ENCODE measurements at regions not wholly inside any gene's neighbourhood (a gene's known extent, or its start where the extent isn't known, plus 50 kb on each side); places are given as distances from the start of the nearest gene placed in this dataset.
A peak's percentile ranks its signal among the peaks of the same experiment; 100 is the strongest.
"Not testable (repeated sequence)": the region's sequence is repeated elsewhere in the genome, so short reads cannot be mapped to it uniquely, and the experiment has no call there.

DNA sequence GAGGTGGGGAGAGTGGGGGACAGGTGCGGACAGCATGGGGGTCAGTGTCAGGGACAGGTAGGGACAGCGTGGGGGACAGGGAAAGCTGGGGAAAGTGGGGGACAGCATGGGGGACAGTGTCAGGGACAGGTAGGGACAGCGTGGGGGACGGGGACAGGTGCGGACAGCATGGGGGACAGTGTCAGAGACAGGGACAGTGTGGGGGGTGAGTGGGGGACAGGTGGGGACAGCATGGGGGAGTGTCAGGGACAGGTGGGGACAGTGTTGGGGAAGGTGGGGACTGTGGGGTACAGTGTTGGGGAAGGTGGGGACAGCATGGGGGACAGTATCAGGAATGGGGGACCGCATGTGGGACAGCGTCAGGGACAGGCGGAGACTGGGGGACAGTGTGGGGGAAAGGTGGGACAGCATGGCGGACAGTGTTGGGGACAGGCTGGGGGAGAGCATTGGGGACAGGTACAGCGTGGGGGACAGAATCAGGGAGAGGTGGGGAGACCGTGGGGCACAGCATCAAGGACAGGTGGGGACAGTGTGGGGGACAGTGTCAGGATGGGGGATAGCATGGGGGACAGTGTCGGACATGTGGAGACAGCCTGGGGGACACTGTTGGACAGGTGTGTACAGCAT lies 96.1 kb downstream of the TMEM121 start:
- ATAC-seq: no peak
- TF ChIP-seq, protein P1, sequence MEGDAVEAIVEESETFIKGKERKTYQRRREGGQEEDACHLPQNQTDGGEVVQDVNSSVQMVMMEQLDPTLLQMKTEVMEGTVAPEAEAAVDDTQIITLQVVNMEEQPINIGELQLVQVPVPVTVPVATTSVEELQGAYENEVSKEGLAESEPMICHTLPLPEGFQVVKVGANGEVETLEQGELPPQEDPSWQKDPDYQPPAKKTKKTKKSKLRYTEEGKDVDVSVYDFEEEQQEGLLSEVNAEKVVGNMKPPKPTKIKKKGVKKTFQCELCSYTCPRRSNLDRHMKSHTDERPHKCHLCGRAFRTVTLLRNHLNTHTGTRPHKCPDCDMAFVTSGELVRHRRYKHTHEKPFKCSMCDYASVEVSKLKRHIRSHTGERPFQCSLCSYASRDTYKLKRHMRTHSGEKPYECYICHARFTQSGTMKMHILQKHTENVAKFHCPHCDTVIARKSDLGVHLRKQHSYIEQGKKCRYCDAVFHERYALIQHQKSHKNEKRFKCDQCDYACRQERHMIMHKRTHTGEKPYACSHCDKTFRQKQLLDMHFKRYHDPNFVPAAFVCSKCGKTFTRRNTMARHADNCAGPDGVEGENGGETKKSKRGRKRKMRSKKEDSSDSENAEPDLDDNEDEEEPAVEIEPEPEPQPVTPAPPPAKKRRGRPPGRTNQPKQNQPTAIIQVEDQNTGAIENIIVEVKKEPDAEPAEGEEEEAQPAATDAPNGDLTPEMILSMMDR (IDR thresholded peaks at IDR 0.05): no peak
- intact Hi-C loops (cut with DNase I): no loop called here
- Histone ChIP-seq H3K27ac (no peak overlapping the region), H3K4me3 (no peak overlapping the region), H3K4me1 (no peaks in the 10 kb centered on the region), H3K27me3 (no peaks in the 10 kb centered on the region), H3K9me3 (no peaks in the 10 kb centered on the region), H3K36me3 (no peaks in the 10 kb centered on the region)
- DNase-seq: peak in 1 of 4 donors; percentile 68

DNA sequence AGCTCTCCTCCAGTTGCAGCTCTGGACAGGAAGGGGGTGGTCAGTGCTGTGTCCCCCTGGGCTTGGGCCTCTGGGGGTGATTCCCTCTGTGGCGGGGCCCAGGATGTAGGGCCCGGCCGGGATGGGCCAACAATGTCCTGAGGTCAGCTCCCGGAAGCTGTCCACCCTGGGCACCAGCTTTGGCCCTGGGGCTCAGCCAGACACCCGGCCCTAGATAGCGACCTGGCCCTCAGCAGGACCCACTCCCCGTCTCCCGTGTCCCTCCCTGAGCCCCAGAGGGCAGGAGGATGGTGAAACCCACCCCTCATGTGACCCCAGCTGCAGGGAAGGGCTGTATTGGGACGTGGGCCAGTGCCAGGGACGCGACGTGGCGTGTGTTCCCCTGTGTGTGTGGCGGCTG lies 96.8 kb downstream of the TMEM121 start:
- H3K4me3 ChIP-seq; H3K9me3 ChIP-seq; H3K4me1 ChIP-seq; ATAC-seq; H3K27ac ChIP-seq; intact Hi-C loops (cut with DNase I); H3K27me3 ChIP-seq; H3K36me3 ChIP-seq: not testable (repeated sequence)
- DNase-seq: peak in 1 of 4 donors; percentile 84

DNA sequence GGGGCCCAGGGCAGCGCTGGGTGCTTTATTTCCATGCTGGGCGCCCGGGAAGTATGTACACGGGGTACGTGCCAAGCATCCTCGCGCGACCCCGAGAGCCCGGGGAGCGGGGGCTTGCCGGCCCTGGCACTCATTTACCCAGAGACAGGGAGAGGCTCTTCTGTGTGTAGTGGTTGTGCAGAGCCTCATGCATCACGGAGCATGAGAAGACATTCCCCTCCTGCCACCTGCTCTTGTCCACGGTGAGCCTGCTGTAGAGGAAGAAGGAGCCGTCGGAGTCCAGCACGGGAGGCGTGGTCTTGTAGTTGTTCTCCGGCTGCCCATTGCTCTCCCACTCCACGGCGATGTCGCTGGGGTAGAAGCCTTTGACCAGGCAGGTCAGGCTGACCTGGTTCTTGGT lies 98.0 kb downstream of the TMEM121 start:
- H3K4me3 ChIP-seq; intact Hi-C loops (cut with DNase I); H3K4me1 ChIP-seq; H3K9me3 ChIP-seq; H3K27ac ChIP-seq; H3K36me3 ChIP-seq; ATAC-seq; H3K27me3 ChIP-seq: not testable (repeated sequence)
- peak in 1 of 4 donors; percentile 65 for DNase-seq

DNA sequence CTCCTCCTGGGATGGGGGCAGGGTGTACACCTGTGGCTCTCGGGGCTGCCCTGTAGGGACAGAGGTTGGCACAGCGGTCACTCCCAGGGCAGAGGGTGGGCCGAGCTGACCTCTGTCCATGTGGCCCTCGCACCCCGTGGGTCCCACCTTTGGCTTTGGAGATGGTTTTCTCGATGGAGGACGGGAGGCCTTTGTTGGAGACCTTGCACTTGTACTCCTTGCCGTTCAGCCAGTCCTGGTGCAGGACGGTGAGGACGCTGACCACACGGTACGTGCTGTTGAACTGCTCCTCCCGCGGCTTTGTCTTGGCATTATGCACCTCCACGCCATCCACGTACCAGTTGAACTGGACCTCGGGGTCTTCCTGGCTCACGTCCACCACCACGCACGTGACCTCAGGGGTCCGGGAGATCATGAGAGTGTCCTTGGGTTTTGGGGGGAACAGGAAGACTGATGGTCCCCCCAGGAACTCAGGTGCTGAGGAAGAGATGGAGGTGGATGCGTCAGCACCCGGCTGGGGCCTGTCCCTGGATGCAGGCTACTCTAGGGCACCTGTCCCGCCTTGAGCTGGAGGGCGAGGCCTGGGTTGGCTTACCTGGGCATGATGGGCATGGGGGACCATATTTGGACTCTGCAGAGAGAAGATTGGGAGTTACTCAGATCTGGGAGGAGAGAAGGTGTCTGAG lies 98.5 kb downstream of the TMEM121 start:
- intact Hi-C loops (cut with DNase I); H3K4me1 ChIP-seq; H3K36me3 ChIP-seq; H3K9me3 ChIP-seq; H3K27ac ChIP-seq; H3K27me3 ChIP-seq; ATAC-seq; H3K4me3 ChIP-seq: not testable (repeated sequence)
- peak in 1 of 4 donors; percentile 78 for DNase-seq

DNA sequence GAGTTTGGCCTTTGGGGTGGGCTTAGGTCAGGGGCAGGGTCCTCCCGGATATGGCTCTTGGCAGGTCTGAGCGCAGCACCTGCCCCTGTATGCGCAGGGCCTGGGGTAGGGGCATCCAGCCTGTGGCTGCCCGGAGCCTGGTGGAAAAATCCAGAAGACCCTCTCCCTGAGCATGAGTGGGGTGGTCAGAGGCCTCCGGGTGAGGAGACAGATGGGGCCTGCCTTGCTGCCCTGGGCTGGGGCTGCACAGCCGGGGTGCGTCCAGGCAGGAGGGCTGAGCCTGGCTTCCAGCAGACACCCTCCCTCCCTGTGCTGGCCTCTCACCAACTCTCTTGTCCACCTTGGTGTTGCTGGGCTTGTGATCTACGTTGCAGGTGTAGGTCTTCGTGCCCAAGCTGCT lies 99.1 kb downstream of the TMEM121 start:
- H3K9me3 ChIP-seq; H3K4me1 ChIP-seq; ATAC-seq; intact Hi-C loops (cut with DNase I); H3K36me3 ChIP-seq; H3K4me3 ChIP-seq; H3K27me3 ChIP-seq; H3K27ac ChIP-seq: not testable (repeated sequence)
- peak in 1 of 4 donors; percentile 71 for DNase-seq

DNA sequence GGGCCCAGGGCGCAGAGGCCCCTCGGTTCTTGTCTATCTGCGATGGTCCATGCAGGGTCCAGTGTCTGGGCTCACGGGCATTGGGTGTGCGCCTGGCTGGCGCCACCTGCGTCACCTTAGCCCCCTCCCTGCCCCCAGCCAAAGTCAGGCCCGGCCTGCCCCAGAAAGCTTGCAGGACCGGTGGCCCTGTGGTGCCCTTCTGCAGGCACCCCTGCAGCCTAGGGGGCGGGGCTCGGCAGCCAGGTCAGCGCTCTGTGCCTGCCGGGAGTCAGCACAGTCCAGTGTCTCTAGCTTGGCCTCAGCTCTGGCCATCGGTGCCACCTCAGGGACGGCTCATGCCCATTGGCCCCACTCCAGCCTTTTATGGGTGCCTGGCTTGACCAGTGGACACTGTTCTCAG lies 99.7 kb downstream of the TMEM121 start:
- H3K27me3 ChIP-seq; H3K9me3 ChIP-seq; H3K36me3 ChIP-seq; intact Hi-C loops (cut with DNase I); H3K4me1 ChIP-seq; H3K27ac ChIP-seq; H3K4me3 ChIP-seq; ATAC-seq: not testable (repeated sequence)
- peak in 1 of 4 donors; percentile 71 for DNase-seq

DNA sequence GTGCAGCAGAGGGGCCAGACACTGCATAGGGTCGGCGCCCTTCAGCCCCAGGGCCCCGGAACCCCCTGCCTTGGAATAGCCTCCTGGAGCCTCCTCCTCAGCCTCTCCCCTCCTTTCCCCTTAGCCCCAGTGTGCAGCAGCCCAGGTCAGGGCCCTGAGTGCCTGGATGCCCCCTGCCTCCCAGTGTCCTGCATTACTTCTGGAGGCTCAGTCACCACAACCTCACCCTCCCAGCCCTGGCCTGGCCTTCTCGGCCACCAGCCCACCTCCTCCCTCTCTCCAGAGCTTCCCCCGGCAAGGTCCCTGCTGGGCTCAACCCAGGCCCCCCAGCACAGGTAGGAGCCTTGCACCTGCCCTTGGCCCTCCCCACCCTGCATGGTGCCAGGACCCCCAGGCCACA lies 100.3 kb downstream of the TMEM121 start:
- H3K27ac ChIP-seq; intact Hi-C loops (cut with DNase I); ATAC-seq; H3K36me3 ChIP-seq; H3K4me1 ChIP-seq; H3K4me3 ChIP-seq; DNase-seq; H3K9me3 ChIP-seq; H3K27me3 ChIP-seq: not testable (repeated sequence)

DNA sequence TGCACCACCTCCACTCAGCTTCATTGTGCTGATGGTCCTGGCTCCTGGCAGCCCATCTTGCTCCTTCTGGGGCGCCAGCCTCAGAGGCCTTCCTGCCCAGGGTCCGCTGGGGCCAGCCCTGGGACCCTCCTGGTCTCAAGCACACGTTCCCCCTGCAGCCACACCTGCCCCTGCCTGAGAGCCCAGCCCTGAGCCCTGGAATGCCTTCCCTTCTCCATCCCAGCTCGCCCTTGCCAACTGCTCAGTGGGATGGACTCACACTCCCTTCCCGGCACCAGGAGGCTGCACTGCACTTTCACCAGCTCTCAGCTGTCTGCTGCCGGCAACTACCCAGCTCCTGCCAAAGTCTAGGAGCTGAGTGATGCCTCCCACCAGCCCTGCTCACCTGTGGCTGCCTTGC lies 100.9 kb downstream of the TMEM121 start:
- H3K4me3 ChIP-seq; H3K27me3 ChIP-seq; H3K36me3 ChIP-seq; intact Hi-C loops (cut with DNase I); H3K4me1 ChIP-seq; H3K27ac ChIP-seq; H3K9me3 ChIP-seq; ATAC-seq: not testable (repeated sequence)
- peak in 1 of 4 donors; percentile 58 for DNase-seq

DNA sequence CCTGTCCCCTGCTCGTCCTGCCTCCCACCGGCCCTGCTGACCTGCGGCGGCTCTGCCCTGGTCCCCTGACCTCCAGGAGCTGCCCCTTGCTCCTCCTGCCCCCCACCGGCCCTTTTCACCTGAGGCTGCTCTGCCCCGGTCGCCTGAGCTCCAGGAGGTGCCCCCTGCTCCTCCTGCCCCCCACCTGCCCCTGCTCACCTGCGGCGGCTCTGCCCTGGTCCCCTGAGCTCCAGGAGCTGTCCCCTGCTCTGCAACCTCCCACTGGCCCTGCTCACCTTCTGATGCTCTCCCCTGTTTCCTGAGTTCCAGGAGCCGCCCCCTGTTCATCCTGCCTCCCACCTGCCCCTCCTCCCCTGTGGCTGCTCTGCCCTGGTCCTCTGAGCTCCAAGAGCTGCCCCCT lies 101.3 kb downstream of the TMEM121 start:
- ATAC-seq (no peak), DNase-seq (peak in 1 of 4 donors; percentile 73)
- intact Hi-C loops (cut with DNase I): no loop called here
- Histone ChIP-seq H3K4me1 (no peaks in the 10 kb centered on the region), H3K27ac (no peak overlapping the region), H3K9me3 (peaks cover 0 to 9% of the 10 kb centered on the region in 2 donors), H3K27me3 (no peaks in the 10 kb centered on the region), H3K4me3 (no peak overlapping the region), H3K36me3 (no peaks in the 10 kb centered on the region)
- TF ChIP-seq, protein P1 (IDR thresholded peaks at IDR 0.05): no peak

DNA sequence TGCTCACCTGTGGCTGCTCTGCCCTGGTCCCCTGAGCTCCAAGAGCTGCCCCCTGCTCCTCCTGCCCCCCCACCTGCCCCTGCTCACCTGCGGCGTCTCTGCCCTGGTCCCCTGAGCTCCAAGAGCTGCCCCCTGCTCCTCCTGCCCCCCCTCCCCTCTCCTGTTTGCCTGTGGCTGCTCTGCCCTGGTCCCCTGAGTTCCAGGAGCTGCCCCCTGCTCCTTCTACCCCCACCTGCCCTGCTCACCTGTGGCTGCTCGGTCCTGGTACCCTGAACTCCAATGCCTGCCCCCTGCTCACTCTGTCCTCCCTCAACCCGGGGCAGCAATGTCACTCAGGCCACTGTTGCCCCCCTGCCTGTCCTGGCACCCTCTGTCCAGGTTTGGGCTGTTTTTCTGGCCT lies 101.7 kb downstream of the TMEM121 start:
- intact Hi-C loops (cut with DNase I); H3K27ac ChIP-seq; H3K36me3 ChIP-seq; H3K4me1 ChIP-seq; ATAC-seq; H3K4me3 ChIP-seq; H3K9me3 ChIP-seq; H3K27me3 ChIP-seq: not testable (repeated sequence)
- peak in 1 of 4 donors; percentile 68 for DNase-seq

DNA sequence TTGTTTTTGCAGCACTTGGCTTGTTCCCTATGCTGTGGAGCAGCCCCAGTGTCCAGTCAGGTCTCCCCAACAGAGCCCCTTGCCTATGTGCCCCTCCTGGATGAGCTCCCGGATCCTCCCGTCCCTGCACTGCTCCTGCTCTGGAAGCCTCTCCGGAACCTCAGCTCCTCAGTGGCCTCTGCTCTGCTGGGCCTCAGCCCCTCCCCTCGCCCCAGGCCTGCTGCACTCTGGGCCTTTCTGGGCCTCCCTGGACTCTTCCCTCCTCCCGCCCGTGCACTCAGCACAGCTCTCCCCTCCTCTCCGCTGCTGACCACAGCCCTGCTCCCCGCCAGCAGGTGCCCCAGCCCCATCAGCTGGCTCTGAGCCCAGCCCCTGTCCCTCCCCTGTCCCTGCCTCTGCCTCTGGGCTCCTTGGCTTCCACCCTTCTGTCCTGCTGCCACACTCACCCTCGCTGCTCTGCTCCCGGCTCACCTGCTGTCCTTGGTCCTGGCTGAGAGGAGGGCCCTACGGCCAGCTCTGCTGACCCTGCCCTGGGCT lies 102.2 kb downstream of the TMEM121 start:
- H3K27ac ChIP-seq; H3K9me3 ChIP-seq; H3K4me1 ChIP-seq; H3K4me3 ChIP-seq; H3K27me3 ChIP-seq; H3K36me3 ChIP-seq; intact Hi-C loops (cut with DNase I): not testable (repeated sequence)
- DNase-seq: peak in 1 of 4 donors; percentile 79
- ATAC-seq: peak; percentile 53

All from left lung (tissue), 4 donors.